GM23248 (cell line): ENCODE measurements at regions not wholly inside any gene's neighbourhood (a gene's known extent, or its start where the extent isn't known, plus 50 kb on each side); places are given as distances from the start of the nearest gene placed in this dataset.

Experiments used
- EZH2 ChIP-seq: fragments of 200-600 bp; sonication (generic); IDR thresholded peaks from 2 replicates; pipeline ENCODE4 v1.6.1; 2018; ENCODE audit warnings: antibody characterized with exemption, mild to moderate bottlenecking; ENCODE audit not compliant: insufficient read depth, poor library complexity, severe bottlenecking
- EZH2phosphoT487 ChIP-seq: fragments of 200-600 bp; sonication (generic); IDR thresholded peaks from 2 replicates; pipeline ENCODE4 v1.6.1; 2018; ENCODE audit warnings: antibody characterized with exemption, moderate library complexity, mild to moderate bottlenecking, low read depth; ENCODE audit not compliant: insufficient read depth

- TF ChIP-seq EZH2phosphoT487 (no peak), EZH2 (no peak)
These were observed 251.6 kb downstream of the ZWINT start for GRCh38 chr10:56109454-56109853.
